DOHH2 (cell line): ENCODE measurements at regions not wholly inside any gene's neighbourhood (a gene's known extent, or its start where the extent isn't known, plus 50 kb on each side); places are given as distances from the start of the nearest gene placed in this dataset.

Experiments used
- H3F3A ChIP-seq: fragments of 200-600 bp; sonication (generic), shearing (Covaris generic); 2 replicates; pipeline ENCODE4 v1.6.0; 2016; ENCODE audit warnings: antibody characterized with exemption, mild to moderate bottlenecking; ENCODE audit not compliant: control insufficient read depth, insufficient read depth
- H3K27ac ChIP-seq: fragments of 200-600 bp; sonication (generic); 2 replicates; pipeline ENCODE4 v1.5.1; 2014; ENCODE audit warnings: low read depth, mild to moderate bottlenecking, low read length, moderate library complexity
- H3K27me3 ChIP-seq: fragments of 200-600 bp; sonication (generic); 2 replicates; pipeline ENCODE4 v1.6.1; 2014; ENCODE audit warnings: mild to moderate bottlenecking, low read length, mixed read lengths; ENCODE audit not compliant: control insufficient read depth
- H3K36me3 ChIP-seq: fragments of 200-600 bp; sonication (generic); 2 replicates; pipeline ENCODE4 v1.6.1; 2014; ENCODE audit warnings: mild to moderate bottlenecking, low read length, moderate library complexity, mixed read lengths; ENCODE audit not compliant: control insufficient read depth
- H3K4me1 ChIP-seq: fragments of 200-600 bp; sonication (generic); 2 replicates; pipeline ENCODE4 v1.6.1; 2014; ENCODE audit warnings: mild to moderate bottlenecking, low read length, mixed read lengths; ENCODE audit not compliant: control insufficient read depth
- H3K4me2 ChIP-seq: fragments of 200-600 bp; sonication (generic); 2 replicates; pipeline ENCODE4 v1.6.0; 2014; ENCODE audit warnings: mild to moderate bottlenecking, low read length, moderate library complexity
- H3K4me3 ChIP-seq: fragments of 200-600 bp; sonication (generic); 2 replicates; pipeline ENCODE4 v1.5.1; 2014; ENCODE audit warnings: mild to moderate bottlenecking, low read length, mixed read lengths
- H3K79me2 ChIP-seq: fragments of 200-600 bp; sonication (generic); 2 replicates; pipeline ENCODE4 v1.6.1; 2014; ENCODE audit warnings: mild to moderate bottlenecking, low read length, mixed read lengths; ENCODE audit not compliant: control insufficient read depth
- H3K9me2 ChIP-seq: fragments of 200-600 bp; sonication (generic); replicated peaks from 2 replicates; pipeline ENCODE4 v1.6.1; 2014; ENCODE audit warnings: mild to moderate bottlenecking, low read length, mixed read lengths; ENCODE audit not compliant: control insufficient read depth
- H3K9me3 ChIP-seq: fragments of 200-600 bp; sonication (generic); 2 replicates; pipeline ENCODE4 v1.6.1; 2014; ENCODE audit warnings: antibody characterized with exemption, low read length, mixed read lengths; ENCODE audit not compliant: control insufficient read depth, insufficient read depth
- H4K20me1 ChIP-seq: fragments of 200-600 bp; sonication (generic); 2 replicates; pipeline ENCODE4 v1.6.0; 2014; ENCODE audit warnings: low read depth, mild to moderate bottlenecking, antibody characterized with exemption, low read length, moderate library complexity; ENCODE audit not compliant: control insufficient read depth, insufficient read depth
- EZH2phosphoT487 ChIP-seq: fragments of 200-600 bp; sonication (generic); IDR thresholded peaks from 2 replicates; pipeline ENCODE4 v1.6.1; 2017; ENCODE audit warnings: borderline replicate concordance, mild to moderate bottlenecking, antibody characterized with exemption, low read length, moderate library complexity, mixed read lengths
- TF ChIP-seq, protein P1 (sequence below): fragments of 200-600 bp; sonication (generic); IDR thresholded peaks from one replicate; pipeline ENCODE4 v1.5.1; 2014; ENCODE audit warnings: antibody characterized with exemption, mild to moderate bottlenecking, low read depth, low read length; ENCODE audit not compliant: poor library complexity, severe bottlenecking

DNA sequence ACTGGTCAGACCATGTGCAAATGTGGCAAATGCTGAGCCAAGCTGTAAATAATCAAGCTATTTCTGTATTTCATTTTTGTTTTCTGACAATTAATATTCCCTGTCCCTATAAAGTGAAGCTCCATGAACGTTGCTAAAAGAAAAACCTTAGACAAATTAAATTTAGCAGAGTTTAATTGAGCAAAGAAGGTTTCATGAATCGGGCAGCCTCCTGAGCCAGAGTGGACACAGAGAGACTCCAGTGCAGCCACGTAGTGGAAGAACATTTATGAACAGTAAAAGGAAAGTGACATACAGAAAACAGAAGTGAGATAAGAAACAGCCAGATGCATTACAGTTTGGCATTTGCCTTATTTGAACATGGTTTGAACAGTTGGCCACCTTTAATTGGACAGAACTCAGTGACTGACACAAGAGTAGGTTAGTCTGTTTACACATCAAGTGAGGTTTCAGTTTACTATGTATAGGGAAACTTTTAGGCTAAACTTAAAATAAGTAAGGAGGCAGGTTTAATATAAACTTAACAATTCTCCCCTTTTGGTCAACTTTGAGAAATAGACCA, 69.7 kb downstream of the UFM1 start:
- no peaks in the 10 kb centered on the region for H3K9me2 ChIP-seq
- no peaks in the 10 kb centered on the region for H3K27me3 ChIP-seq
- no peaks in the 10 kb centered on the region for H3K36me3 ChIP-seq
- H3K27ac ChIP-seq, result no peak overlapping the region
- TF ChIP-seq EZH2phosphoT487, result no peak
- TF ChIP-seq, protein P1, sequence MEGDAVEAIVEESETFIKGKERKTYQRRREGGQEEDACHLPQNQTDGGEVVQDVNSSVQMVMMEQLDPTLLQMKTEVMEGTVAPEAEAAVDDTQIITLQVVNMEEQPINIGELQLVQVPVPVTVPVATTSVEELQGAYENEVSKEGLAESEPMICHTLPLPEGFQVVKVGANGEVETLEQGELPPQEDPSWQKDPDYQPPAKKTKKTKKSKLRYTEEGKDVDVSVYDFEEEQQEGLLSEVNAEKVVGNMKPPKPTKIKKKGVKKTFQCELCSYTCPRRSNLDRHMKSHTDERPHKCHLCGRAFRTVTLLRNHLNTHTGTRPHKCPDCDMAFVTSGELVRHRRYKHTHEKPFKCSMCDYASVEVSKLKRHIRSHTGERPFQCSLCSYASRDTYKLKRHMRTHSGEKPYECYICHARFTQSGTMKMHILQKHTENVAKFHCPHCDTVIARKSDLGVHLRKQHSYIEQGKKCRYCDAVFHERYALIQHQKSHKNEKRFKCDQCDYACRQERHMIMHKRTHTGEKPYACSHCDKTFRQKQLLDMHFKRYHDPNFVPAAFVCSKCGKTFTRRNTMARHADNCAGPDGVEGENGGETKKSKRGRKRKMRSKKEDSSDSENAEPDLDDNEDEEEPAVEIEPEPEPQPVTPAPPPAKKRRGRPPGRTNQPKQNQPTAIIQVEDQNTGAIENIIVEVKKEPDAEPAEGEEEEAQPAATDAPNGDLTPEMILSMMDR, result no peak
- no peaks in the 10 kb centered on the region for H4K20me1 ChIP-seq
- no peak overlapping the region for H3K4me3 ChIP-seq
- H3K79me2 ChIP-seq, result no peaks in the 10 kb centered on the region
- H3K9me3 ChIP-seq, result no peaks in the 10 kb centered on the region
- no peaks in the 10 kb centered on the region for H3K4me1 ChIP-seq
- no peak overlapping the region for H3K4me2 ChIP-seq
- H3F3A ChIP-seq, result no peaks in the 10 kb centered on the region

DNA sequence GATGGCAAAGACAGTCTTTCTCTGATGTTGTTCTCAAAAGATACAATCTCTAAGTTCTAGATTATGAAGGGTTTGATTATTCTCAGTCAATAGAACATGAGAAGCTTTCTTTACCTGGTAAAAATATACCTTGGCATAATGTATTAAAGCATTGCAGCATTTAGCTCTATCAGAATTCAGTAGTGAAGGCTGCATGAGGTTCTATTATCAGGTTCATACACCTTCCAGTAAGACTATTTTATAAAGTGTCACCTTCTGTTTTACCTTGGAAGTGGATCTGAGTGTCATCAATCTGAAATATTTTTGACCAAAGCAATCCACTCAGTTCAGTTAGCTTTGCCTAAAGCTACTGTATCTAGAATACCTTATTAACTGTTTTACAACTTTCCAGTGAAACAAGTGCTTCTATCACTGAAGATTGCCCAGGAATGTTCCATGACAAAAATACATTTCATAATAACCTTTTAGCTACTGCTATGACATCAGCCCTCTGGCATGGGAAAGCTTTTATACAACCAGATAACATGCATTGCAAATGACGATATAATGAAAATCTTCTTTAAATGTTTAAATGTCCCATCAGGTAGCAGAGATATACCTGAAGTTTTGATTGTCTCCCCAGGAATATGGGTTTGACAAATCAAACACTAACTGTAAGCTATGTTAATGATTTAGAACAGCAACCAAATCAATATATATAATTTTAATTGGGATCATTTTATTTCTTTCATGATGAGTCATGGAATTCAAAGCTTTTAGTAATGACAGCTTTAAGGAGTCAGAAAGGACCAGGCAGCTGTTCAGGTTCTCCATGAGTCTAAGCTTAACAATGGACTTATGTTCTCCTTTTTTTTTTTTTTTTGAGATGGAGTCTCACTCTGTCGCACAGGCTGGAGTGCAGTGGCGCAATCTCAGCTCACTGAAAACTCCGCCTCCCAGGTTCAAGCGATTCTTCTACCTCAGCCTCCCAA, 72.2 kb downstream of the UFM1 start:
- H3K4me3 ChIP-seq, result no peak overlapping the region
- no peaks in the 10 kb centered on the region for H3K36me3 ChIP-seq
- H3K4me1 ChIP-seq, result no peaks in the 10 kb centered on the region
- no peaks in the 10 kb centered on the region for H3K9me2 ChIP-seq
- H3K27me3 ChIP-seq, result no peaks in the 10 kb centered on the region
- H3K79me2 ChIP-seq, result no peaks in the 10 kb centered on the region
- no peaks in the 10 kb centered on the region for H4K20me1 ChIP-seq
- H3K9me3 ChIP-seq, result no peaks in the 10 kb centered on the region
- no peak for TF ChIP-seq EZH2phosphoT487
- TF ChIP-seq, protein P1, result no peak
- H3K4me2 ChIP-seq, result no peak overlapping the region
- H3K27ac ChIP-seq, result no peak overlapping the region
- H3F3A ChIP-seq, result no peaks in the 10 kb centered on the region

DNA sequence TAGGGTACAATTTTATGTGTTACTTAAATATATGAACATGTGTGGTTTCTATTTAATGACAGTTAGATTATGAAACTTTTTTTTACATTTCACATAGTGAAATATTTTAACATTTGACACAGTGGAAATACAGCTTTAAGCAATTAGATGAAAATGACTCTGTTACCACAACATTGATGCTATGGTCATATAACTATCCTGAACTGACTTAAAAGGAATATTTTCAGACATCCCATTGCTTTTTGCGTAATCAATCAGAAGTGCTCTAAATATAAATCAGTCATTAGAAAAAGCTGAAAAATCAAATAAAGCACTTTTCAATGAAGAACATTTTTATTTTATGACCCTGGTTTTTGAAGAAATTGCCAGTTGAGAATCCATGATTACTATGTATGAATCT, 80.3 kb downstream of the UFM1 start:
- Histone ChIP-seq H4K20me1 (no peaks in the 10 kb centered on the region), H3K4me1 (no peaks in the 10 kb centered on the region), H3K36me3 (no peaks in the 10 kb centered on the region), H3K4me3 (no peak overlapping the region), H3K79me2 (no peaks in the 10 kb centered on the region), H3K27me3 (no peaks in the 10 kb centered on the region), H3K9me2 (no peaks in the 10 kb centered on the region), H3F3A (no peaks in the 10 kb centered on the region), H3K4me2 (no peak overlapping the region), H3K27ac (no peak overlapping the region), H3K9me3 (no peaks in the 10 kb centered on the region)
- no peak for TF ChIP-seq EZH2phosphoT487
- TF ChIP-seq, protein P1, result no peak
